HEK293T (cell line): ENCODE measurements at regions not wholly inside any gene's neighbourhood (a gene's known extent, or its start where the extent isn't known, plus 50 kb on each side); places are given as distances from the start of the nearest gene placed in this dataset.

Source experiments
- CTCF ChIA-PET: fragments of 350-600 bp; formaldehyde crosslinking; extraction: SDS; loops from one replicate; lab custom pipeline; 2021; ENCODE audit warnings: antibody characterized with exemption, inconsistent platforms; lab: Yijun Ruan, JAX
- POLR2A ChIA-PET: fragments of 350-600 bp; formaldehyde crosslinking; extraction: SDS; loops from one replicate; lab custom pipeline; 2020; ENCODE audit warnings: antibody characterized with exemption, inconsistent platforms; lab: Yijun Ruan, JAX
- DNase-seq: peaks from one replicate; pipeline ENCODE4 v3.0.0; 2012; ENCODE audit warnings: mixed read lengths; ENCODE audit errors: extremely low spot score
- ARNT ChIP-seq: fragments of 450-650 bp; IDR thresholded peaks from 2 replicates; pipeline ENCODE4 v1.6.1; 2017; ENCODE audit warnings: mild to moderate bottlenecking
- BHLHE40 ChIP-seq: fragments of 450-650 bp; IDR thresholded peaks from 2 replicates; pipeline ENCODE4 v1.6.1; 2016; ENCODE audit warnings: mild to moderate bottlenecking, moderate library complexity, borderline replicate concordance
- CTBP1 ChIP-seq: fragments of 450-650 bp; IDR thresholded peaks from 2 replicates; pipeline ENCODE4 v1.6.1; 2016; ENCODE audit warnings: borderline replicate concordance
- ELF4 ChIP-seq: fragments of 450-650 bp; IDR thresholded peaks from 2 replicates; pipeline ENCODE4 v1.6.1; 2017; ENCODE audit warnings: antibody characterized with exemption
- FOXA1 ChIP-seq: fragments of 450-650 bp; IDR thresholded peaks from 2 replicates; pipeline ENCODE4 v1.6.1; 2016; ENCODE audit warnings: mild to moderate bottlenecking
- FOXK2 ChIP-seq: fragments of 450-650 bp; IDR thresholded peaks from 2 replicates; pipeline ENCODE4 v1.6.1; 2016; ENCODE audit warnings: mild to moderate bottlenecking
- FOXM1 ChIP-seq: fragments of 450-650 bp; IDR thresholded peaks from 2 replicates; pipeline ENCODE4 v1.6.1; 2017; ENCODE audit warnings: mild to moderate bottlenecking, borderline replicate concordance
- HDGF ChIP-seq: fragments of 450-650 bp; IDR thresholded peaks from 2 replicates; pipeline ENCODE4 v1.6.1; 2017; ENCODE audit warnings: antibody characterized with exemption, borderline replicate concordance
- L3MBTL2 ChIP-seq: fragments of 450-650 bp; conservative IDR thresholded peaks from 2 replicates; pipeline ENCODE4 v1.6.1; 2016; ENCODE audit warnings: mild to moderate bottlenecking
- LEF1 ChIP-seq: fragments of 450-650 bp; IDR thresholded peaks from 2 replicates; pipeline ENCODE4 v1.6.1; 2017; ENCODE audit warnings: mild to moderate bottlenecking, borderline replicate concordance
- NFRKB ChIP-seq: fragments of 450-650 bp; IDR thresholded peaks from 2 replicates; pipeline ENCODE4 v1.6.1; 2016; ENCODE audit warnings: mild to moderate bottlenecking, moderate library complexity
- SP1 ChIP-seq: fragments of 450-650 bp; IDR thresholded peaks from 2 replicates; pipeline ENCODE4 v1.6.1; 2017
- SUZ12 ChIP-seq: fragments of 450-650 bp; IDR thresholded peaks from 2 replicates; pipeline ENCODE4 v1.6.1; 2016; ENCODE audit warnings: mild to moderate bottlenecking
- TARDBP ChIP-seq: fragments of 450-650 bp; IDR thresholded peaks from 2 replicates; pipeline ENCODE4 v1.6.1; 2016
- ZNF384 ChIP-seq: fragments of 450-650 bp; IDR thresholded peaks from 2 replicates; pipeline ENCODE4 v1.6.1; 2016
- TF ChIP-seq, protein P1 (sequence below): fragments of 450-650 bp; IDR thresholded peaks from 2 replicates; pipeline ENCODE4 v1.6.1; 2016

- POLR2A ChIA-PET = no interaction called here
- DNase-seq = no peak
- CTCF ChIA-PET = interaction anchor here (0.7 kb wide), 1 partner anchor 33 kb away, joined by 4 read pairs; no protein-coding TSS in a partner anchor
- TF ChIP-seq BHLHE40 (no peak), SUZ12 (no peak), ZNF384 (no peak), TARDBP (no peak), HDGF (no peak), SP1 (no peak), FOXM1 (no peak), FOXA1 (no peak), CTBP1 (no peak), FOXK2 (no peak), L3MBTL2 (no peak), NFRKB (no peak), ARNT (no peak), ELF4 (no peak), LEF1 (no peak)
- TF ChIP-seq, protein P1, sequence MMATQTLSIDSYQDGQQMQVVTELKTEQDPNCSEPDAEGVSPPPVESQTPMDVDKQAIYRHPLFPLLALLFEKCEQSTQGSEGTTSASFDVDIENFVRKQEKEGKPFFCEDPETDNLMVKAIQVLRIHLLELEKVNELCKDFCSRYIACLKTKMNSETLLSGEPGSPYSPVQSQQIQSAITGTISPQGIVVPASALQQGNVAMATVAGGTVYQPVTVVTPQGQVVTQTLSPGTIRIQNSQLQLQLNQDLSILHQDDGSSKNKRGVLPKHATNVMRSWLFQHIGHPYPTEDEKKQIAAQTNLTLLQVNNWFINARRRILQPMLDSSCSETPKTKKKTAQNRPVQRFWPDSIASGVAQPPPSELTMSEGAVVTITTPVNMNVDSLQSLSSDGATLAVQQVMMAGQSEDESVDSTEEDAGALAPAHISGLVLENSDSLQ = no peak
Measured at GRCh38 chr14:42703501-42703900, 1096.8 kb downstream of the LRFN5 start.

GRCh38 chr14:42687421-42687820, 1080.7 kb downstream of the LRFN5 start:
- POLR2A ChIA-PET = no interaction called here
- DNase-seq = no peak
- CTCF ChIA-PET = no interaction called here
- no peak for TF ChIP-seq FOXM1
- TF ChIP-seq ELF4 = no peak
- no peak for TF ChIP-seq SP1
- TF ChIP-seq L3MBTL2 = no peak
- no peak for TF ChIP-seq CTBP1
- TF ChIP-seq TARDBP = no peak
- TF ChIP-seq FOXK2 = no peak
- no peak for TF ChIP-seq NFRKB
- no peak for TF ChIP-seq FOXA1
- no peak for TF ChIP-seq BHLHE40
- TF ChIP-seq LEF1 = no peak
- TF ChIP-seq, protein P1 = no peak
- no peak for TF ChIP-seq ARNT
- TF ChIP-seq ZNF384 = no peak
- no peak for TF ChIP-seq HDGF
- TF ChIP-seq SUZ12 = no peak

DNA sequence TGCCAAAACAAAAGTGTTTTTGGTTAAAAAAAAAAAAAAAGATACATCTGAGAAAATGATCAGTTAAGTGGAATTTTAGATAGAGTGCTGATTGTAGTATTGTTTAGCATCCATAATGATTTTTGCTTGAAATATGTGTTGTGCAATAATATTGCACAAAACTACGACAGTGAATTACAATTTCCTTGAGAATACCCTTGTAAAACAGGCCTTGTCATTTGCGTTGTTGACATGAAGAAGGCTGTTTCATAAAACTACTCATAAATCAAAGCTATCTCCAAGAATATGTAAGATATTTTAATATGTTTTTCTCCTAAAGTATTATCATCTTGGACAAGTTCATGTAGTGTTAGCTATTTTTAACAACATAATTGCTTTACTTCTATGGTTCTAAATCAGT, 1077.0 kb downstream of the LRFN5 start:
- ChIA-PET CTCF (no interaction called here), POLR2A (no interaction called here)
- TF ChIP-seq BHLHE40 (no peak), HDGF (no peak), SP1 (no peak), TARDBP (no peak)
- no peak for DNase-seq

GRCh38 chr14:42676636-42677035, 1070.0 kb downstream of the LRFN5 start:
- no peak for DNase-seq
- TF ChIP-seq CTBP1 = no peak
- no peak for TF ChIP-seq TARDBP
- TF ChIP-seq HDGF = no peak
- no peak for TF ChIP-seq FOXM1
- no peak for TF ChIP-seq SUZ12
- ChIA-PET CTCF (no interaction called here), POLR2A (no interaction called here)

- POLR2A ChIA-PET = no interaction called here
Measured at GRCh38 chr14:42673963-42674362, 1067.3 kb downstream of the LRFN5 start.

DNA sequence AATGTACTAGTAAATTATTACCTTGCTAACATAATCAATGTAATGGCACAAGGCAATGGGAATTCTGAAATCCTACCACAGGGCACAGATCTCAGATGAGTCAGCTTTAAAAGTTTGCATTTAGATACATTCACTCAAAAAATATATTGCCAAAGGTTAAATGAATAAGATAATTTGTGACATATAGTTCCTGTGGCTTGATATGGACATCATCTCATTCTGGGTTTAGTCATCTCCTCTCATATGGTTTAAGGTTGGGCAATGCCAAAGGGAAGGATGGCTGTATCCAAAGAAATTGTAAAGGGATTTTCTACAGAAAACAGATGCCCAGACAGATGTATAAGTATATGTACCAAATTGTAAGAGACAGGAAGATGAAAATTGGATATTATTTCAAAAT, 1065.0 kb downstream of the LRFN5 start:
- no peak for DNase-seq
- TF ChIP-seq HDGF = no peak
- TF ChIP-seq ARNT = no peak
- no peak for TF ChIP-seq FOXA1
- TF ChIP-seq FOXK2 = no peak
- no peak for TF ChIP-seq TARDBP
- TF ChIP-seq SP1 = no peak
- TF ChIP-seq FOXM1 = no peak
- TF ChIP-seq L3MBTL2 = no peak
- TF ChIP-seq, protein P1 = no peak
- TF ChIP-seq BHLHE40 = no peak
- TF ChIP-seq LEF1 = no peak
- no peak for TF ChIP-seq CTBP1
- no peak for TF ChIP-seq NFRKB
- TF ChIP-seq SUZ12 = no peak
- ChIA-PET CTCF (no interaction called here), POLR2A (no interaction called here)

More at GRCh38 chr14:42673963-42674362, 1067.3 kb downstream of the LRFN5 start:
- no peak for DNase-seq
- no peak for TF ChIP-seq FOXK2
- CTCF ChIA-PET = no interaction called here

DNA sequence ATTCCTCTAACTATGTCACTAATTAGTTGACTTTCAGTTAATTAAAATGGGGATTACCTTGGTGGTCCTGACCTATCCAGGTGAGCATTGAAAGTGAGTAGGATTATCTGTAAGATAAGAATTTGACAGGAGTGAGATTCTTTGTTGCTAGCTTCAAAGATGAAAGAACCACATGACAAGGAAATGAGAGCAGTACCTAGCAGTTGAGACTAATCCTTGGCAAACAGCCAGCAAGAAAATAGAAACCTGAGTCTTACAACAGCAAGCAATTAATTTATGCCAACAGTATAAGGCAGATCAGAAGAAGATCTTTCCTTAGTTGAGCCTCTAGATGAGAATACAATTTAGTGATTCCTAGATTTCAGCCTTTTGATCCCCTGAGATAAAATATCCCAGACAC, 1058.4 kb downstream of the LRFN5 start:
- DNase-seq = no peak
- CTCF ChIA-PET = no interaction called here
- TF ChIP-seq HDGF (no peak), FOXA1 (no peak), FOXM1 (no peak), SUZ12 (no peak), ARNT (no peak), FOXK2 (no peak), ZNF384 (no peak), NFRKB (no peak), LEF1 (no peak), L3MBTL2 (no peak), SP1 (no peak), BHLHE40 (no peak), TARDBP (no peak), CTBP1 (no peak), ELF4 (no peak)
- TF ChIP-seq, protein P1 = no peak
- POLR2A ChIA-PET = no interaction called here
